NCI-H2107 treated with DMSO at 0.1 percent for 48 hours (cell line): ENCODE measurements at regions not wholly inside any gene's neighbourhood (a gene's known extent, or its start where the extent isn't known, plus 50 kb on each side); places are given as distances from the start of the nearest gene placed in this dataset.

ENCODE experiments used
- DNase-seq: peaks from one replicate; lab custom pipeline; 2025; ENCODE audit not compliant: unreplicated experiment; lab: John Stamatoyannopoulos, UW

GRCh38 chr12:77578466-77579220, 252.1 kb upstream of the NAV3 start:
- DNase-seq = no peak

- DNase-seq = no peak
Measured at GRCh38 chr12:77577791-77578190, 252.9 kb upstream of the NAV3 start.

- no peak for DNase-seq
Measured at GRCh38 chr12:77575376-77575919, 255.2 kb upstream of the NAV3 start.

- no peak for DNase-seq
Measured at GRCh38 chr12:77572371-77572770, 258.3 kb upstream of the NAV3 start.

GRCh38 chr12:77571768-77572167, 258.9 kb upstream of the NAV3 start:
- no peak for DNase-seq

GRCh38 chr12:77571127-77571526, 259.6 kb upstream of the NAV3 start:
- DNase-seq = no peak

- no peak for DNase-seq
Measured at GRCh38 chr12:77569876-77570275, 260.8 kb upstream of the NAV3 start.

- no peak for DNase-seq
Measured at GRCh38 chr12:77560714-77561113, 270.0 kb upstream of the NAV3 start.

GRCh38 chr12:77559400-77560074, 271.2 kb upstream of the NAV3 start:
- no peak for DNase-seq

- no peak for DNase-seq
Measured at GRCh38 chr12:77555074-77555473, 275.6 kb upstream of the NAV3 start.

- no peak for DNase-seq
Measured at GRCh38 chr12:77553976-77554619, 276.6 kb upstream of the NAV3 start.

GRCh38 chr12:77549383-77550128, 281.1 kb upstream of the NAV3 start:
- no peak for DNase-seq

GRCh38 chr12:77548797-77549196, 281.9 kb upstream of the NAV3 start:
- DNase-seq = no peak

GRCh38 chr12:77540097-77540496, 290.6 kb upstream of the NAV3 start:
- DNase-seq = no peak

GRCh38 chr12:77537663-77538062, 293.0 kb upstream of the NAV3 start:
- DNase-seq = no peak

GRCh38 chr12:77535734-77536133, 295.0 kb upstream of the NAV3 start:
- DNase-seq = no peak

- DNase-seq = no peak
Measured at GRCh38 chr12:77531912-77532311, 298.8 kb upstream of the NAV3 start.

- DNase-seq = no peak
Measured at GRCh38 chr12:77522247-77522646, 308.4 kb upstream of the NAV3 start.

GRCh38 chr12:77521508-77522115, 309.1 kb upstream of the NAV3 start:
- DNase-seq = no peak

GRCh38 chr12:77514511-77514910, 316.2 kb upstream of the NAV3 start:
- no peak for DNase-seq

GRCh38 chr12:77510985-77511384, 319.7 kb upstream of the NAV3 start:
- no peak for DNase-seq
